ENCODE measurements at regions not wholly inside any gene's neighbourhood (a gene's known extent, or its start where the extent isn't known, plus 50 kb on each side); places are given as distances from the start of the nearest gene placed in this dataset.
"Not testable (repeated sequence)": the region's sequence is repeated elsewhere in the genome, so short reads cannot be mapped to it uniquely, and the experiment has no call there.

- DNase-seq (ENCODE audit: low spot score): no peak
- ATAC-seq (ENCODE audit: low read depth): no peak
- Histone ChIP-seq H3K36me3 (ENCODE audit: low read depth) (no peaks in the 10 kb centered on the region), H3K9me3 (ENCODE audit: severe bottlenecking) (no peaks in the 10 kb centered on the region), H3K27ac (ENCODE audit: poor library complexity, severe bottlenecking) (no peak overlapping the region), H3K4me1 (ENCODE audit: insufficient read depth, poor library complexity, severe bottlenecking) (no peaks in the 10 kb centered on the region), H3K4me3 (ENCODE audit: severe bottlenecking) (no peak overlapping the region), H3K27me3 (ENCODE audit: insufficient read depth, poor library complexity, severe bottlenecking) (no peaks in the 10 kb centered on the region)
- TF ChIP-seq, protein P1, sequence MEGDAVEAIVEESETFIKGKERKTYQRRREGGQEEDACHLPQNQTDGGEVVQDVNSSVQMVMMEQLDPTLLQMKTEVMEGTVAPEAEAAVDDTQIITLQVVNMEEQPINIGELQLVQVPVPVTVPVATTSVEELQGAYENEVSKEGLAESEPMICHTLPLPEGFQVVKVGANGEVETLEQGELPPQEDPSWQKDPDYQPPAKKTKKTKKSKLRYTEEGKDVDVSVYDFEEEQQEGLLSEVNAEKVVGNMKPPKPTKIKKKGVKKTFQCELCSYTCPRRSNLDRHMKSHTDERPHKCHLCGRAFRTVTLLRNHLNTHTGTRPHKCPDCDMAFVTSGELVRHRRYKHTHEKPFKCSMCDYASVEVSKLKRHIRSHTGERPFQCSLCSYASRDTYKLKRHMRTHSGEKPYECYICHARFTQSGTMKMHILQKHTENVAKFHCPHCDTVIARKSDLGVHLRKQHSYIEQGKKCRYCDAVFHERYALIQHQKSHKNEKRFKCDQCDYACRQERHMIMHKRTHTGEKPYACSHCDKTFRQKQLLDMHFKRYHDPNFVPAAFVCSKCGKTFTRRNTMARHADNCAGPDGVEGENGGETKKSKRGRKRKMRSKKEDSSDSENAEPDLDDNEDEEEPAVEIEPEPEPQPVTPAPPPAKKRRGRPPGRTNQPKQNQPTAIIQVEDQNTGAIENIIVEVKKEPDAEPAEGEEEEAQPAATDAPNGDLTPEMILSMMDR (IDR thresholded peaks at IDR 0.05; ENCODE audit: poor library complexity, severe bottlenecking): no peak
Measured at GRCh38 chr1:73218995-73219546, 936.7 kb upstream of the NEGR1 start.

DNA sequence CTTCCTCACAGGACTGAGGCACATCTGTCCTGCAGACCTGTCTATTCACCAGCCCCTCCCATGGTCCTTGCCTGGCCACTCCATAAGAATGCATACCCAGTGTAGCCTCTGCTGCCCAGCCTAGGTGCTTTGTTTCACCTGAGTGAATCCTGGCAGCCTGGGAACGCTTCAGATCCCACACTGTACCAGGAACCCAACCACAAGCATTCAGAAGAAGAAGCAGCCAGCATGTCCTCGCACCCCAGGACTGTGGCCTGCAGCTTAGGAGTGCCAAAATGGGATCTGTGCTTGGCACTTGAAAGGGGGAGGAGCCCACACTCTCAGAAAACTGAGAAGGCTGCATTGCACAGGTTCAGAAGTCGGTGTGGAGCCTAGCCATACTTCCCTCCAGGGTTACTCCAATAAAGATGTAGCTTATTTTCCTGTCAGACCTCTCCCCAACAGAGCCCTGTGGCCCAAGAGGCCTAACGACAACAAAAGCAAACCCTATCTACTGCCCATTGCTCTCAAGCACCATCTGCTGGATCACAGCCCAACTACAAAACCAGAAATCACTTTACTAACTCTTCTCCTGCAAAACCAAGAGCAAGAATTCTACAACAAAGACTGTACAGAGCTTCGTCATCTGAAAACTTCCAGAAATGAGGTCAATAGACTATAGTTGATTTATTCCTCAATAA lies 923.1 kb upstream of the NEGR1 start:
- H3K27me3 ChIP-seq (ENCODE audit: insufficient read depth, poor library complexity, severe bottlenecking): no peaks in the 10 kb centered on the region
- no peaks in the 10 kb centered on the region for H3K4me1 ChIP-seq (ENCODE audit: insufficient read depth, poor library complexity, severe bottlenecking)
- ATAC-seq (ENCODE audit: low read depth): 0 out of 3 replicates have a peak, but pooled peaks have one; percentile 19
- no peaks in the 10 kb centered on the region for H3K9me3 ChIP-seq (ENCODE audit: severe bottlenecking)
- no peak for DNase-seq (ENCODE audit: low spot score)
- H3K36me3 ChIP-seq (ENCODE audit: low read depth): no peaks in the 10 kb centered on the region
- TF ChIP-seq, protein P1 (IDR thresholded peaks at IDR 0.05; ENCODE audit: poor library complexity, severe bottlenecking): peak; percentile 33
- no peak overlapping the region for H3K4me3 ChIP-seq (ENCODE audit: severe bottlenecking)
- H3K27ac ChIP-seq (ENCODE audit: poor library complexity, severe bottlenecking): no peak overlapping the region

DNA sequence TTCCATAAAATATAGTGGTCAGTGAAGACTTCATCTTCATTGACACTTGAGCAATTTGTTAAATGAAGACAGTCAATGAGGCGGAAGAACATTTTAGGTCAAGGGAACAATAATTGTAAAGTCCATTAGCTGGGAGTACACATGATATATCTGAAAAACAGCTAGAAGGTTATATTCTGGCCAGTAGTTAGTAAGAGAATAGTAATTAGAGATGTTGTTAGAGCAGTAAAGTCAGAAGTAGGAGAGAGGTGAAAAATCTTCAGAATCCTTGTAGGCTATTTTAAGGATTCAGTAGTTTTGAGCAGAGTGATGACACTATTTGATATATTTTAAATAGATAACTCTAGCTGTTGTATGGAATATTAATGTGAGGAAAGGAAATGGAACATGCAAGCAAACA lies 915.6 kb upstream of the NEGR1 start:
- no peak for DNase-seq (ENCODE audit: low spot score)
- Histone ChIP-seq H3K4me3 (ENCODE audit: severe bottlenecking) (no peak overlapping the region), H3K9me3 (ENCODE audit: severe bottlenecking) (no peaks in the 10 kb centered on the region), H3K36me3 (ENCODE audit: low read depth) (no peaks in the 10 kb centered on the region), H3K27me3 (ENCODE audit: insufficient read depth, poor library complexity, severe bottlenecking) (no peaks in the 10 kb centered on the region), H3K4me1 (ENCODE audit: insufficient read depth, poor library complexity, severe bottlenecking) (no peaks in the 10 kb centered on the region), H3K27ac (ENCODE audit: poor library complexity, severe bottlenecking) (no peak overlapping the region)
- ATAC-seq (ENCODE audit: low read depth): no peak
- TF ChIP-seq, protein P1 (IDR thresholded peaks at IDR 0.05; ENCODE audit: poor library complexity, severe bottlenecking): no peak

- TF ChIP-seq, protein P1 (IDR thresholded peaks at IDR 0.05; ENCODE audit: poor library complexity, severe bottlenecking): no peak
- Histone ChIP-seq H3K4me3 (ENCODE audit: severe bottlenecking) (no peak overlapping the region), H3K4me1 (ENCODE audit: insufficient read depth, poor library complexity, severe bottlenecking) (no peaks in the 10 kb centered on the region), H3K36me3 (ENCODE audit: low read depth) (no peaks in the 10 kb centered on the region), H3K27me3 (ENCODE audit: insufficient read depth, poor library complexity, severe bottlenecking) (no peaks in the 10 kb centered on the region), H3K27ac (ENCODE audit: poor library complexity, severe bottlenecking) (no peak overlapping the region), H3K9me3 (ENCODE audit: severe bottlenecking) (no peaks in the 10 kb centered on the region)
- no peak for ATAC-seq (ENCODE audit: low read depth)
- no peak for DNase-seq (ENCODE audit: low spot score)
Measured at GRCh38 chr1:73194965-73195364, 912.6 kb upstream of the NEGR1 start.

- not testable (repeated sequence) for H3K4me3 ChIP-seq (ENCODE audit: severe bottlenecking); H3K4me1 ChIP-seq (ENCODE audit: insufficient read depth, poor library complexity, severe bottlenecking); H3K27me3 ChIP-seq (ENCODE audit: insufficient read depth, poor library complexity, severe bottlenecking); ATAC-seq (ENCODE audit: low read depth); DNase-seq (ENCODE audit: low spot score); H3K9me3 ChIP-seq (ENCODE audit: severe bottlenecking); H3K36me3 ChIP-seq (ENCODE audit: low read depth); H3K27ac ChIP-seq (ENCODE audit: poor library complexity, severe bottlenecking)
Measured at GRCh38 chr1:73183581-73183980, 901.2 kb upstream of the NEGR1 start.

Measured in RWPE2 (cell line).